WTC11 (cell line): ENCODE measurements at regions not wholly inside any gene's neighbourhood (a gene's known extent, or its start where the extent isn't known, plus 50 kb on each side); places are given as distances from the start of the nearest gene placed in this dataset.

Experiments used
- ATF2 ChIP-seq: sonication (generic); formaldehyde crosslinking; IDR thresholded peaks from 2 replicates; pipeline ENCODE4 v1.8.1; 2022; ENCODE audit warnings: low read depth, missing genetic modification reagents, borderline replicate concordance
- ATF6 ChIP-seq: sonication (generic); formaldehyde crosslinking; IDR thresholded peaks from 2 replicates; pipeline ENCODE4 v1.8.1; 2023; ENCODE audit warnings: mild to moderate bottlenecking, missing genetic modification reagents
- CREB1 ChIP-seq: sonication (generic); formaldehyde crosslinking; IDR thresholded peaks from 2 replicates; pipeline ENCODE4 v1.8.0; 2023; ENCODE audit warnings: mild to moderate bottlenecking, missing genetic modification reagents
- ESRRA ChIP-seq: sonication (generic); formaldehyde crosslinking; IDR thresholded peaks from 2 replicates; pipeline ENCODE4 v1.8.1; 2022; ENCODE audit warnings: mild to moderate bottlenecking, missing genetic modification reagents, borderline replicate concordance
- JAZF1 ChIP-seq: fragments of 250-450 bp; sonication (Bioruptor Pico); IDR thresholded peaks from 2 replicates; pipeline ENCODE4 v1.9.0; 2021; ENCODE audit warnings: moderate library complexity, mild to moderate bottlenecking, inconsistent platforms
- JUN ChIP-seq: sonication (generic); formaldehyde crosslinking; IDR thresholded peaks from 2 replicates; pipeline ENCODE4 v1.8.0; 2023; ENCODE audit warnings: mild to moderate bottlenecking, missing genetic modification reagents
- TF ChIP-seq, protein P1 (sequence below): fragments of 200-600 bp; IDR thresholded peaks from 2 replicates; pipeline ENCODE4 v1.8.0; 2022; ENCODE audit warnings: antibody characterized with exemption

DNA sequence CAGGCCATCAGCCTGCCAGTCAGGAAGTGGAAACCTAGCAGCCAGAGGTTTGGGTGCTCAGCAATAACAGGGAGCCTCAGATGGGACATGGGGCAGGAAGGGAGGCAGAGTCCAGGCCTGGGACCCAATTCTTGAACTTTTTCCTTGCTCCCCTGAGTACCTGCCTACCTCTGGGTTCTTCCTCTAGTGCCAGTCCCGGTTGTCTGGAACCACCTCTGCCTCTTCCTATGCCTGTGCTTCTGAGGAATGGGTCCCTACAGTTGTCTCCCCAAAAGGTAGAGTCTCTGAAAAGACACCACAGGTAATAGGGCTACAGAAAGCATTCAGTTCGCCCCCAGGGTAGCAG lies 212.4 kb upstream of the MAMLD1 start:
- TF ChIP-seq, protein P1, sequence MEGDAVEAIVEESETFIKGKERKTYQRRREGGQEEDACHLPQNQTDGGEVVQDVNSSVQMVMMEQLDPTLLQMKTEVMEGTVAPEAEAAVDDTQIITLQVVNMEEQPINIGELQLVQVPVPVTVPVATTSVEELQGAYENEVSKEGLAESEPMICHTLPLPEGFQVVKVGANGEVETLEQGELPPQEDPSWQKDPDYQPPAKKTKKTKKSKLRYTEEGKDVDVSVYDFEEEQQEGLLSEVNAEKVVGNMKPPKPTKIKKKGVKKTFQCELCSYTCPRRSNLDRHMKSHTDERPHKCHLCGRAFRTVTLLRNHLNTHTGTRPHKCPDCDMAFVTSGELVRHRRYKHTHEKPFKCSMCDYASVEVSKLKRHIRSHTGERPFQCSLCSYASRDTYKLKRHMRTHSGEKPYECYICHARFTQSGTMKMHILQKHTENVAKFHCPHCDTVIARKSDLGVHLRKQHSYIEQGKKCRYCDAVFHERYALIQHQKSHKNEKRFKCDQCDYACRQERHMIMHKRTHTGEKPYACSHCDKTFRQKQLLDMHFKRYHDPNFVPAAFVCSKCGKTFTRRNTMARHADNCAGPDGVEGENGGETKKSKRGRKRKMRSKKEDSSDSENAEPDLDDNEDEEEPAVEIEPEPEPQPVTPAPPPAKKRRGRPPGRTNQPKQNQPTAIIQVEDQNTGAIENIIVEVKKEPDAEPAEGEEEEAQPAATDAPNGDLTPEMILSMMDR = no peak
- no peak for TF ChIP-seq ATF6 (CRISPR knock-in tag)
- TF ChIP-seq ATF2 (CRISPR knock-in tag) = no peak
- TF ChIP-seq CREB1 (CRISPR knock-in tag) = no peak
- no peak for TF ChIP-seq JAZF1 (CRISPR knock-in tag)
- no peak for TF ChIP-seq ESRRA (CRISPR knock-in tag)
- no peak for TF ChIP-seq JUN (CRISPR knock-in tag)
